ENCODE measurements at regions not wholly inside any gene's neighbourhood (a gene's known extent, or its start where the extent isn't known, plus 50 kb on each side); places are given as distances from the start of the nearest gene placed in this dataset.

DNA sequence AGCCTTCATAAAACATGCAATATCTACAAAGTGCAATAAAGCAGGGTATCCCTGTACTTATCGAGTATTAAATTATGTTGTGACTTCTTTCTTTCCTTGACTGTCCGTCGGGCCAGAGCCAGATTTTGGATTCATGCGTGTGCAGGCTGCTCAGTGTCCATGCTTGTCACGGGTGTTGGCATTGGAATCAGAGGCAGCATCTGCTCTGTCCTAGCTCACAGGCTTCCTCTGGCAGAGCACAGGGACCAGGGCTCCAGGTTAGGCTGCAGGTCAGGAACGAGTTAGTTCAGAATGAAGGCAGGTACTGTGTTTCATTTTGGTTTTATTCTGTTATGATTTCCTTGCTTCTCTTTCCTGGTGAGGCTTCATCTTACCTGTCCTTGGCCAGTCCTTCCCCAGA is 249.8 kb downstream of the AUH start:
- WGBS, 10 experiments = 20 to 100% (median 89%) methylated on average over 1 to 6 of the region's 6 CpGs; no CpG with 5 or more reads in 1 of the 10 experiments
- Histone ChIP-seq H3K4me3 (no peak overlapping the region), H3K27ac (no peak overlapping the region), H3K4me1 (replicated peaks in 1 of 2) (no peaks in the 10 kb centered on the region)
- no peak for ATAC-seq (replicated peaks in 6 of 8)
- in situ Hi-C loops (cut with MboI; ENCODE audit: low pct_unique_long_range_greater_than_20kb in 2 of 9, low sequenced_read_pairs in 9 of 9, unreplicated experiment in 9 of 9) = no loop called here

- 57 to 100% (median 92%) methylated on average over 1 to 2 of the region's 2 CpGs; no CpG with 5 or more reads in 4 of the 10 experiments for WGBS, 10 experiments
- ATAC-seq (replicated peaks in 6 of 8) = no peak
- H3K27ac ChIP-seq = no peak overlapping the region
- peaks cover 0 to 6% of the 10 kb centered on the region in 2 donors for H3K4me1 ChIP-seq (replicated peaks in 1 of 2)
- no peak overlapping the region for H3K4me3 ChIP-seq
- in situ Hi-C loops (cut with MboI; ENCODE audit: low pct_unique_long_range_greater_than_20kb in 2 of 9, low sequenced_read_pairs in 9 of 9, unreplicated experiment in 9 of 9) = no loop called here
Measured at GRCh38 chr9:91113016-91113415, 248.7 kb downstream of the AUH start.

GRCh38 chr9:91114450-91114849 is 247.3 kb downstream of the AUH start:
- WGBS, 10 experiments = 50 to 80% (median 58%) methylated on average over 1 of the region's 1 CpG; no CpG with 5 or more reads in 6 of the 10 experiments
- H3K27ac ChIP-seq = no peak overlapping the region
- no peak overlapping the region for H3K4me3 ChIP-seq
- in situ Hi-C loops (cut with MboI; ENCODE audit: low pct_unique_long_range_greater_than_20kb in 2 of 9, low sequenced_read_pairs in 9 of 9, unreplicated experiment in 9 of 9) = no loop called here
- peaks cover 10 to 15% of the 10 kb centered on the region in 2 donors for H3K4me1 ChIP-seq (replicated peaks in 1 of 2)
- no peak for ATAC-seq (replicated peaks in 6 of 8)

DNA sequence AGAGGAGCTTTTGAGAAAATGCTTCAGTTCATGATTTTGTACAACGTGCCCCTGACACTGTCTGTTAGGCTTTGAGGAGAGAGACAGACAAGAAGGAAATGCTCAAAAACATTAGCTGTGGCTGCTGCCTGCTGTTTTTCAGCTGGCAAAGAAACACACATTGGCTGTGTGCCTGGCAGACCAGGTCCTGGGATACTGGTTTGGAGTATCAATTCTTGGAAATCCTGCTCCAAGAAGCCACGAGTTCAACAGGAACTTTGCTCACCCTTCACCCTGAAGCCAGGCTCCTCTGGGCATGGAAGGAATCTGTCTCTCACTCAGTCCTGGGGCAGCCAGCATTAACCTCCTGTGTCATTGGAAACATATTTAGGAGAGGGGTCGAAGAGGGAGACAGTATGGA is 245.5 kb downstream of the AUH start:
- Histone ChIP-seq H3K4me3 (no peak overlapping the region), H3K4me1 (replicated peaks in 1 of 2) (peaks cover 10 to 18% of the 10 kb centered on the region in 2 donors), H3K27ac (no peak overlapping the region)
- in situ Hi-C loops (cut with MboI; ENCODE audit: low pct_unique_long_range_greater_than_20kb in 2 of 9, low sequenced_read_pairs in 9 of 9, unreplicated experiment in 9 of 9) = no loop called here
- WGBS, 10 experiments = 6 to 100% (median 67%) methylated on average over 1 to 3 of the region's 3 CpGs
- no peak for ATAC-seq (replicated peaks in 6 of 8)

GRCh38 chr9:91116711-91117110 is 245.0 kb downstream of the AUH start:
- H3K27ac ChIP-seq = no peak overlapping the region

DNA sequence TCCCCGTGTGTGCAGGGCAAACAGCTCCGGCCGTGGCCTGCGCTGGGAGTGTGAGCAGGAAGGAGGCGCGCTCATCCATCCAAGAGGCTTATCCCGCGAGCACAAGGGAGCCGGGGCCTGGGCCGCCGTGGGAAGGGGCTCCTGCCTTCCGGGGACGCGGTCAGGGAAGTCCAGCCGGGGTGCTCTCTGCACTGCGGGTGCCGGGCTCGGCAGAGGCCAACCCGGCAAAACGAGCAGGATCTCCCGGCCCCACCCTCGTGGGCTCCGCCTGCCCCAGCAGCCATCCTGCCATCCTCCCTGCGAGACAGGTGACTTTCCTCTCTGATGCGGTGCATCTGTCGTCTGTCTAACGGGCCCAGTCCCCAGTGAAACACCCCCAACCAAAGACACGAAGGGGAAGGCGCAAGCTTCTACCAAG is 244.2 kb downstream of the AUH start:
- no peak for ATAC-seq (replicated peaks in 6 of 8)
- peak overlapping the region; percentile 50 to 66 for H3K27ac ChIP-seq
- in situ Hi-C loops (cut with MboI; ENCODE audit: low pct_unique_long_range_greater_than_20kb in 2 of 9, low sequenced_read_pairs in 9 of 9, unreplicated experiment in 9 of 9) = no loop called here
- peaks cover 10 to 18% of the 10 kb centered on the region in 2 donors for H3K4me1 ChIP-seq (replicated peaks in 1 of 2)
- WGBS, 10 experiments = 80 to 90% methylated on average over 1 to 4 of the region's 29 CpGs; no CpG with 5 or more reads in 8 of the 10 experiments
- no peak overlapping the region for H3K4me3 ChIP-seq

More at GRCh38 chr9:91116711-91117110, 245.0 kb downstream of the AUH start:
- no peak overlapping the region for H3K4me3 ChIP-seq
- H3K4me1 ChIP-seq (replicated peaks in 1 of 2) = peaks cover 10 to 18% of the 10 kb centered on the region in 2 donors
- no peak for ATAC-seq (replicated peaks in 6 of 8)
- in situ Hi-C loops (cut with MboI; ENCODE audit: low pct_unique_long_range_greater_than_20kb in 2 of 9, low sequenced_read_pairs in 9 of 9, unreplicated experiment in 9 of 9) = no loop called here
- 56 to 100% (median 93%) methylated on average over 1 to 4 of the region's 5 CpGs; no CpG with 5 or more reads in 3 of the 10 experiments for WGBS, 10 experiments

GRCh38 chr9:91117959-91118703 is 243.6 kb downstream of the AUH start:
- WGBS, 10 experiments = 0 to 62% (median 11%) methylated on average over 4 to 18 of the region's 36 CpGs; no CpG with 5 or more reads in 1 of the 10 experiments
- peaks cover 10 to 18% of the 10 kb centered on the region in 2 donors for H3K4me1 ChIP-seq (replicated peaks in 1 of 2)
- H3K27ac ChIP-seq = peak overlapping the region; percentile 50 to 66
- in situ Hi-C loops (cut with MboI; ENCODE audit: low pct_unique_long_range_greater_than_20kb in 2 of 9, low sequenced_read_pairs in 9 of 9, unreplicated experiment in 9 of 9) = no loop called here
- peak overlapping the region in 3 of 5 donors; percentile 3 to 15 (median 7) for H3K4me3 ChIP-seq
- peak; percentile 50 to 99 (median 99) for ATAC-seq (replicated peaks in 6 of 8)

GRCh38 chr9:91118704-91119025 is 243.1 kb downstream of the AUH start:
- H3K4me1 ChIP-seq (replicated peaks in 1 of 2) = peaks cover 10 to 18% of the 10 kb centered on the region in 2 donors
- in situ Hi-C loops (cut with MboI; ENCODE audit: low pct_unique_long_range_greater_than_20kb in 2 of 9, low sequenced_read_pairs in 9 of 9, unreplicated experiment in 9 of 9) = no loop called here
- 0 to 40% (median 5%) methylated on average over 1 to 2 of the region's 2 CpGs; no CpG with 5 or more reads in 2 of the 10 experiments for WGBS, 10 experiments
- peak overlapping the region in 2 of 5 donors; percentile 3 to 5 for H3K4me3 ChIP-seq
- peak overlapping the region; percentile 26 to 50 for H3K27ac ChIP-seq
- ATAC-seq (replicated peaks in 6 of 8) = no peak

DNA sequence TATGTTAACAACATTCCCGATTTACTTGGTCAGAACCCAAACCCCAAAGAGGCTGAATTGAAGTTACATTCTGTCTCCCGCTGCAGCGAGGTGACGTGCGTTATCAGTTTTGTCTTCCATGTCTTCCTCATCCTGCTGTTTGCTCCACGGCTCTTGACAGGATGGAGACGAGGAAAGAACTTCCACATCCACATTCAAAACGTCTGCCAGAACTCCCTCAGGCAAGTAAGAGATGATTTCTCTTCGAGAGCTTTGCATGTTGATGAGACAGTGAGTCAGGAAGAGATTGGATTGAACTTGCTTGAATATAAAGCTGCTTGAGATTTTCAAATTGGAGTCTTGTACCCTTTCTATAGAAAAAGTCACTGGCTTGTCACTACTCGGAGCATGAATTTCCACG is 242.6 kb downstream of the AUH start:
- ATAC-seq (replicated peaks in 6 of 8) = peak in 3 of 8 experiments; percentile 48 to 68 (median 63)
- WGBS, 10 experiments = 0 to 100% (median 43%) methylated on average over 1 to 11 of the region's 11 CpGs
- Histone ChIP-seq H3K27ac (peak overlapping the region in 1 of 2 donors; percentile 26), H3K4me1 (replicated peaks in 1 of 2) (peaks cover 10 to 18% of the 10 kb centered on the region in 2 donors), H3K4me3 (no peak overlapping the region)
- in situ Hi-C loops (cut with MboI; ENCODE audit: low pct_unique_long_range_greater_than_20kb in 2 of 9, low sequenced_read_pairs in 9 of 9, unreplicated experiment in 9 of 9) = no loop called here

GRCh38 chr9:91119679-91120078 is 242.0 kb downstream of the AUH start:
- peak in 3 of 8 experiments; percentile 76 to 91 (median 85) for ATAC-seq (replicated peaks in 6 of 8)
- in situ Hi-C loops (cut with MboI; ENCODE audit: low pct_unique_long_range_greater_than_20kb in 2 of 9, low sequenced_read_pairs in 9 of 9, unreplicated experiment in 9 of 9) = no loop called here
- Histone ChIP-seq H3K4me3 (no peak overlapping the region), H3K27ac (no peak overlapping the region), H3K4me1 (replicated peaks in 1 of 2) (peaks cover 10 to 18% of the 10 kb centered on the region in 2 donors)
- WGBS, 10 experiments = 0 to 86% (median 36%) methylated on average over 1 to 3 of the region's 3 CpGs; no CpG with 5 or more reads in 2 of the 10 experiments

DNA sequence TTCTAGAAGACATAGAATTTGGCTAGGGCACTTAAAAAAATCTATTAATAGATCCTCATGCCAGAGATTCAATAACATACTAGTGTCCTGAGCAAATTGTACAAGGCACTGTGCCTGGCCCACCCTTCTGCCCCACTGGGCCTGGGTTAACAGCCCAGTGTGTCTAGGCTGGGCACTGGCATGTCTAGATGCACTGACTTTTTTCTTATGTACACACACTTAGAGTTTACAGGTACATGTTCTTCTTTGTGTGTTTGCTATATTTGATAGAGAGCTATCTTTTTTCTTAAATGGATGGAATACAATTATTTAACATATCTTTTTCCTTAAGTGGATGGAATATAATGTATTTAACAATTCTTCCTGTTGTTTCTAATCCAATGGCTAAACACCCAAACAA is 241.5 kb downstream of the AUH start:
- peak in 2 of 8 experiments; percentile 10 to 31 for ATAC-seq (replicated peaks in 6 of 8)
- Histone ChIP-seq H3K27ac (no peak overlapping the region), H3K4me3 (no peak overlapping the region), H3K4me1 (replicated peaks in 1 of 2) (peaks cover 10 to 18% of the 10 kb centered on the region in 2 donors)
- in situ Hi-C loops (cut with MboI; ENCODE audit: low pct_unique_long_range_greater_than_20kb in 2 of 9, low sequenced_read_pairs in 9 of 9, unreplicated experiment in 9 of 9) = no loop called here

DNA sequence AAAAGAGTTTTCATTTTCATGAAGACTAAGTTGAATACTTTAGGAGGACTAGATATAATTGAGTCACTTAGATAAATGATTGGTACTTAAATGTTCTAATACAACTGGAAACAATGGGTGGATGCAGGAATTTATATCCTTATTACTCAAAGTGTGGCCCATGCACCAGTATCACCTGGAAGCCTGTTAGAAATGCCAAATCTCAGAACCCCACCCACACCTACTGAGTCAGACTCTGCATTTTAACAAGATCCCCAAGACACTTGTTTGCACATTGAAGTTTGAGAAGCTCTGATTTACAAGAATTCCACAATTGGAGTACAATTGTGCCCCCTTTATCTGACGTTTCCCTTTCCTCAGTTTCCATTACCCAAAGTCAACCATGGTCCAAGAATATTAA is 239.0 kb downstream of the AUH start:
- ATAC-seq (replicated peaks in 6 of 8) = no peak
- H3K4me3 ChIP-seq = no peak overlapping the region
- no peak overlapping the region for H3K27ac ChIP-seq
- in situ Hi-C loops (cut with MboI; ENCODE audit: low pct_unique_long_range_greater_than_20kb in 2 of 9, low sequenced_read_pairs in 9 of 9, unreplicated experiment in 9 of 9) = no loop called here
- 57 to 100% (median 71%) methylated on average over 1 of the region's 1 CpG; no CpG with 5 or more reads in 5 of the 10 experiments for WGBS, 10 experiments
- peaks cover 10 to 14% of the 10 kb centered on the region in 2 donors for H3K4me1 ChIP-seq (replicated peaks in 1 of 2)

GRCh38 chr9:91126761-91127445 is 234.8 kb downstream of the AUH start:
- no peaks in the 10 kb centered on the region for H3K4me1 ChIP-seq (replicated peaks in 1 of 2)
- peak in 1 of 8 experiments; percentile 24 for ATAC-seq (replicated peaks in 6 of 8)
- H3K27ac ChIP-seq = no peak overlapping the region
- WGBS, 10 experiments = 67 to 100% (median 91%) methylated on average over 1 to 9 of the region's 10 CpGs
- H3K4me3 ChIP-seq = no peak overlapping the region
- in situ Hi-C loops (cut with MboI; ENCODE audit: low pct_unique_long_range_greater_than_20kb in 2 of 9, low sequenced_read_pairs in 9 of 9, unreplicated experiment in 9 of 9) = no loop called here

Measured in motor neuron (in vitro differentiated cells).